Heart left ventricle (tissue), 16 donors: ENCODE measurements at regions not wholly inside any gene's neighbourhood (a gene's known extent, or its start where the extent isn't known, plus 50 kb on each side); places are given as distances from the start of the nearest gene placed in this dataset.

Experiments used
- ATAC-seq, 4 donors: fragments of 200-7000 bp; cut with Tn5 transposase; one replicate each; pipeline ENCODE4 v1.9.1; 2020 to 2022; ENCODE audit warnings: moderate library complexity in 4 of 4, mild to moderate bottlenecking in 3 of 4, moderate number of reproducible peaks in 1 of 4
- DNase-seq, 5 donors: peaks; one replicate each; pipeline ENCODE4 v3.0.0-alpha.2; 2020
- H3K27ac ChIP-seq, 12 donors: fragments of 200-600 bp; sonication (generic) in 4 of 12; one replicate each; pipeline versions ENCODE4 v1.5.0 to v1.8.0; 2016 to 2022; ENCODE audit warnings: mild to moderate bottlenecking in 2 of 12
- H3K27me3 ChIP-seq, 9 donors: fragments of 200-600 bp; sonication (generic) in 2 of 9; one replicate each; pipeline versions ENCODE4 v1.5.1 to v1.8.0; 2016 to 2022; ENCODE audit warnings: mild to moderate bottlenecking in 3 of 9
- H3K36me3 ChIP-seq, 9 donors: fragments of 200-600 bp; sonication (generic) in 2 of 9; one replicate each; pipeline versions ENCODE4 v1.5.0 to v1.8.0; 2018 to 2022; ENCODE audit warnings: mild to moderate bottlenecking in 2 of 9
- H3K4me1 ChIP-seq, 12 donors: fragments of 200-600 bp; sonication (generic) in 4 of 12; one replicate each; pipeline versions ENCODE4 v1.5.0 to v1.8.0; 2016 to 2022; ENCODE audit warnings: mild to moderate bottlenecking in 3 of 12
- H3K4me3 ChIP-seq, 12 donors: fragments of 200-600 bp; sonication (generic) in 4 of 12; one replicate each; pipeline versions ENCODE4 v1.5.0 to v1.8.0; 2017 to 2022; ENCODE audit warnings: mild to moderate bottlenecking in 9 of 12, moderate library complexity in 4 of 12
- H3K9me3 ChIP-seq, 12 donors: fragments of 200-600 bp; sonication (generic) in 4 of 12; one replicate each; pipeline versions ENCODE4 v1.5.0 to v1.8.0; 2016 to 2022; ENCODE audit warnings: mild to moderate bottlenecking in 1 of 12
- CTCF ChIP-seq, 12 donors: fragments of 200-600 bp; sonication (generic) in 4 of 12; IDR thresholded peaks; one replicate each; pipeline versions ENCODE4 v1.5.0 to v1.8.0; 2018 to 2022; ENCODE audit warnings: antibody characterized with exemption in 12 of 12, mild to moderate bottlenecking in 5 of 12
- POLR2A ChIP-seq, 2 donors: fragments of 450-650 bp; IDR thresholded peaks; one replicate each; pipeline ENCODE4 v1.6.1; 2017; ENCODE audit warnings: antibody characterized with exemption in 2 of 2, mild to moderate bottlenecking in 2 of 2, moderate library complexity in 2 of 2
- WGBS, 4 donors: extraction: QIAGEN DNeasy Blood & Tissue Kit in 2 of 4; methylation state at CpG; one replicate each; pipeline versions ENCODE4 v1.1.5 to v1.1.7; 2013 to 2018; 5-methylcytosine and 5-hydroxymethylcytosine counted together
- intact Hi-C, 10 donors: fragments of 100-400 bp; cut with DNase I; formaldehyde crosslinking; loops; one replicate each; pipeline versions ENCODE4 v1.11.1 to v1.14.2; 2022
- donor health status: ischemic (EF 13 %, LVEDD 7.1; RV severe dilation, severe dysfunction).
- donor health status: healthy with polysubstance abuse.
- donor health status: DM: no; HTN: yes; CAD: no.
- donor health status: DM: no; HTN: no; CAD: no.
- donor health status: ischemic (EF 25% LVEDD 6.9; RV normal size, moderate dysfunction).
- donor health status: ischemic (EF 25% LVEDD 5.7; RV mildly dilated, moderate dysfunction).
- donor health status: healthy.
- donor health status: DM: yes; HTN: yes; CAD: no.
- donor health status: ischemic (EF 35%, LVEDD 5.7; RV mildly dilated, moderate dysfunction).
- donor health status: nonischemic (EF 11% LVEDD 7.7; RV severe dilation, severe dysfunction).
- donor health status: DM: yes; HTN: yes; CAD: no.
- donor health status: PGD.
- donor health status: ischemic (EF 29% LVEDD 5.4; RV normal size, mild dysfunction).
- donor health status: nonischemic (EF 23%, LVEDD 6.1; RV moderate dilation, normal function).

GRCh38 chr5:164435576-164435975 is 930.2 kb downstream of the MAT2B start:
- Histone ChIP-seq H3K27ac (no peak overlapping the region), H3K36me3 (no peaks in the 10 kb centered on the region), H3K9me3 (peaks cover 0 to 4% (median 0%) of the 10 kb centered on the region in 12 donors), H3K4me3 (no peak overlapping the region), H3K27me3 (no peaks in the 10 kb centered on the region), H3K4me1 (no peaks in the 10 kb centered on the region)
- intact Hi-C loops = no loop called here
- ATAC-seq (no peak), DNase-seq (no peak)
- TF ChIP-seq CTCF (IDR thresholded peaks at IDR 0.05) = no peak
- TF ChIP-seq POLR2A (IDR thresholded peaks at IDR 0.05) = no peak
- WGBS, 4 donors = 76 to 84% (median 79%) methylated on average over 3 of the region's 3 CpGs

DNA sequence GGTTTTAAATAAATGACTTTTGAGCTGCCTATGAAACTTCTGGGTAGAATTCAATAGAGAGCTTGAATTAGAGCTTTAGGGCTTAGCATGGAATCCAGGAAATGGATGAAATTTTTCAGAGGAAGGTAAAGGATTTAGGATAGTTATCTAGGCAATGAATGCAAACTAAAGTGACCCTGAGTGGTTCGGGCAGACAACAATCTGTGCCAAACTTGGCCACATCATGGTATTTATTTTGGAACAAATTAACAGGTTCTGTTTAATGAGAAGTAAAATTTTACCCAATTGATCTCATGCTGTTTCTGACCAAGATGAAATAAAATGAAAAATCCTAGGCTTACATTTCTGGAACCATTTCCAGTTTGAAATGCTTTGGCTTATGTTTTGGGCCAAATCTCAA is 934.4 kb downstream of the MAT2B start:
- Histone ChIP-seq H3K27me3 (no peaks in the 10 kb centered on the region), H3K4me1 (no peaks in the 10 kb centered on the region), H3K36me3 (no peaks in the 10 kb centered on the region), H3K4me3 (no peak overlapping the region), H3K27ac (no peak overlapping the region), H3K9me3 (peaks cover 0 to 4% (median 0%) of the 10 kb centered on the region in 12 donors)
- TF ChIP-seq POLR2A (IDR thresholded peaks at IDR 0.05) (no peak), CTCF (IDR thresholded peaks at IDR 0.05) (no peak)
- WGBS, 4 donors = 70 to 79% (median 73%) methylated on average over 1 of the region's 1 CpG
- ATAC-seq (no peak), DNase-seq (no peak)
- intact Hi-C loops = no loop called here

DNA sequence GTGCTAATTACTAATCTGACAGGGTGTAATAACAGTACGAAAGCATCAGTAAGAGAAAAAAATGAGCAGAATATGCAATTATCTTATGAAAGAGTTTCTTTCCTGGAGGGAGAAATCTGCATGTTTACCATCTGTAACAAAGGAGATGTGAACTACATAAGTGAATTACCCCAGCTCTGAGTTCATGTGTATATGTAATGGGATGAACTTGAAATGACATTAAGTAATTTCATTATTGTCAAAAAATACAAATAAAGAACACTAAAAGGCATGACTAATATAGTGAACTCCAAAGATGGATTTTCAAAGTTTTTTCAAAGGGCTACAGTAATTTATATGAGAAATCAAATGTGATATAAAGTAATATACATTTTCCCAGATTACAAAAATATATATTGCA is 944.0 kb downstream of the MAT2B start:
- no peak for TF ChIP-seq CTCF (IDR thresholded peaks at IDR 0.05)

GRCh38 chr5:164466033-164466432 is 960.6 kb downstream of the MAT2B start:
- intact Hi-C loops = no loop called here
- Histone ChIP-seq H3K27me3 (no peaks in the 10 kb centered on the region), H3K36me3 (no peaks in the 10 kb centered on the region), H3K27ac (no peak overlapping the region), H3K4me3 (no peak overlapping the region), H3K4me1 (no peaks in the 10 kb centered on the region), H3K9me3 (no peaks in the 10 kb centered on the region)
- no peak for TF ChIP-seq CTCF (IDR thresholded peaks at IDR 0.05)
- no peak for TF ChIP-seq POLR2A (IDR thresholded peaks at IDR 0.05)
- DNase-seq (no peak), ATAC-seq (no peak)

More for the DNA sequence above, 944.0 kb downstream of the MAT2B start:
- ATAC-seq = no peak
- no peak overlapping the region for H3K27ac ChIP-seq
- no peaks in the 10 kb centered on the region for H3K36me3 ChIP-seq
- DNase-seq = no peak
- H3K27me3 ChIP-seq = no peaks in the 10 kb centered on the region
- intact Hi-C loops = no loop called here
- H3K4me1 ChIP-seq = no peaks in the 10 kb centered on the region
- 82 to 90% (median 85%) methylated on average over 1 of the region's 1 CpG for WGBS, 4 donors
- no peak overlapping the region for H3K4me3 ChIP-seq
- no peaks in the 10 kb centered on the region for H3K9me3 ChIP-seq
